Thyroid gland (tissue), 4 donors: ENCODE measurements at regions not wholly inside any gene's neighbourhood (a gene's known extent, or its start where the extent isn't known, plus 50 kb on each side); places are given as distances from the start of the nearest gene placed in this dataset.

Source experiments
- DNase-seq, 2 donors: peaks; one replicate each; pipeline ENCODE4 v3.0.0-alpha.2; 2019
- H3K27ac ChIP-seq, 3 donors: fragments of 200-600 bp; sonication (generic); 1 replicate in 2 of 3; 2 replicates in 1 of 3; pipeline ENCODE4 v1.5.1; 2016 to 2019; ENCODE audit warnings: mild to moderate bottlenecking in 1 of 3, moderate library complexity in 1 of 3
- H3K27me3 ChIP-seq: fragments of 200-600 bp; sonication (generic); one replicate; pipeline ENCODE4 v1.5.1; 2019
- H3K36me3 ChIP-seq, 2 donors: fragments of 200-600 bp; sonication (generic); one replicate each; pipeline ENCODE4 v1.5.1; 2016 to 2019
- H3K4me1 ChIP-seq, 2 donors: fragments of 200-600 bp; sonication (generic); one replicate each; pipeline ENCODE4 v1.5.1; 2017 to 2019
- H3K4me3 ChIP-seq, 3 donors: fragments of 200-600 bp; sonication (generic); replicated peaks in 1 of 3; 1 replicate in 2 of 3; 2 replicates in 1 of 3; pipeline ENCODE4 v1.5.1; 2016; ENCODE audit warnings: mild to moderate bottlenecking in 1 of 3
- H3K9me3 ChIP-seq: fragments of 200-600 bp; sonication (generic); one replicate; pipeline ENCODE4 v1.5.1; 2017
- CTCF ChIP-seq, 6 experiments: fragments of 200-600 bp in 3 of 6; fragments of 450-650 bp in 3 of 6; sonication (generic) in 3 of 6; IDR thresholded peaks; one replicate each; pipeline ENCODE4 v1.5.1; 2016 to 2019; ENCODE audit warnings: antibody characterized with exemption in 6 of 6, mild to moderate bottlenecking in 2 of 6, inconsistent platforms in 1 of 6, moderate library complexity in 1 of 6
- POLR2A ChIP-seq, 2 donors: fragments of 450-650 bp; IDR thresholded peaks; one replicate each; pipeline ENCODE4 v1.6.1; 2017; ENCODE audit warnings: antibody characterized with exemption in 2 of 2, mild to moderate bottlenecking in 2 of 2, moderate library complexity in 1 of 2
- WGBS, 2 donors: methylation state at CpG; one replicate each; pipeline ENCODE4 v1.1.5; 2017; 5-methylcytosine and 5-hydroxymethylcytosine counted together
- intact Hi-C: fragments of 100-400 bp; cut with DNase I; formaldehyde crosslinking; loops from one replicate; pipeline ENCODE4 v1.15.1; 2023

- WGBS, 2 donors: 85 to 91% methylated on average over 4 of the region's 4 CpGs
- H3K36me3 ChIP-seq: no peaks in the 10 kb centered on the region
- H3K4me3 ChIP-seq: no peak overlapping the region
Observed at GRCh38 chr4:59126159-59126558, 2016.0 kb upstream of the IGFBP7 start.

GRCh38 chr4:59127006-59127405, 2016.8 kb upstream of the IGFBP7 start:
- WGBS, 2 donors: 80 to 84% methylated on average over 5 of the region's 5 CpGs
- intact Hi-C loops: no loop called here

More at GRCh38 chr4:59126159-59126558, 2016.0 kb upstream of the IGFBP7 start:
- intact Hi-C loops: no loop called here
- no peaks in the 10 kb centered on the region for H3K27me3 ChIP-seq
- no peak for DNase-seq
- H3K27ac ChIP-seq: no peak overlapping the region
- no peaks in the 10 kb centered on the region for H3K4me1 ChIP-seq
- TF ChIP-seq POLR2A (IDR thresholded peaks at IDR 0.05) (no peak), CTCF (IDR thresholded peaks at IDR 0.05) (no peak)
- no peaks in the 10 kb centered on the region for H3K9me3 ChIP-seq

GRCh38 chr4:59127743-59128142, 2017.6 kb upstream of the IGFBP7 start:
- Histone ChIP-seq H3K9me3 (no peaks in the 10 kb centered on the region), H3K4me3 (no peak overlapping the region), H3K27me3 (no peaks in the 10 kb centered on the region), H3K36me3 (no peaks in the 10 kb centered on the region), H3K4me1 (no peaks in the 10 kb centered on the region), H3K27ac (no peak overlapping the region)
- 53 to 61% methylated on average over 1 of the region's 1 CpG for WGBS, 2 donors
- TF ChIP-seq CTCF (IDR thresholded peaks at IDR 0.05) (no peak), POLR2A (IDR thresholded peaks at IDR 0.05) (no peak)
- DNase-seq: no peak
- intact Hi-C loops: no loop called here

More at GRCh38 chr4:59127006-59127405, 2016.8 kb upstream of the IGFBP7 start:
- TF ChIP-seq CTCF (IDR thresholded peaks at IDR 0.05) (no peak), POLR2A (IDR thresholded peaks at IDR 0.05) (no peak)
- Histone ChIP-seq H3K27ac (no peak overlapping the region), H3K9me3 (no peaks in the 10 kb centered on the region), H3K4me1 (no peaks in the 10 kb centered on the region), H3K36me3 (no peaks in the 10 kb centered on the region), H3K4me3 (no peak overlapping the region), H3K27me3 (no peaks in the 10 kb centered on the region)
- no peak for DNase-seq

GRCh38 chr4:59135248-59135985, 2025.2 kb upstream of the IGFBP7 start:
- 98 to 100% methylated on average over 1 of the region's 1 CpG for WGBS, 2 donors
- Histone ChIP-seq H3K9me3 (no peaks in the 10 kb centered on the region), H3K27ac (no peak overlapping the region), H3K4me1 (no peaks in the 10 kb centered on the region), H3K36me3 (no peaks in the 10 kb centered on the region), H3K27me3 (no peaks in the 10 kb centered on the region), H3K4me3 (no peak overlapping the region)
- DNase-seq: no peak
- intact Hi-C loops: no loop called here
- TF ChIP-seq CTCF (IDR thresholded peaks at IDR 0.05): no peak
- no peak for TF ChIP-seq POLR2A (IDR thresholded peaks at IDR 0.05)

GRCh38 chr4:59161249-59161648, 2038.9 kb upstream of the ADGRL3 start:
- H3K27ac ChIP-seq: no peak overlapping the region
- no peaks in the 10 kb centered on the region for H3K27me3 ChIP-seq
- TF ChIP-seq CTCF (IDR thresholded peaks at IDR 0.05): no peak
- no peak for TF ChIP-seq POLR2A (IDR thresholded peaks at IDR 0.05)
- intact Hi-C loops: no loop called here
- no peaks in the 10 kb centered on the region for H3K4me1 ChIP-seq
- H3K4me3 ChIP-seq: no peak overlapping the region
- WGBS, 2 donors: 73 to 79% methylated on average over 6 of the region's 6 CpGs
- no peaks in the 10 kb centered on the region for H3K9me3 ChIP-seq
- no peaks in the 10 kb centered on the region for H3K36me3 ChIP-seq
- no peak for DNase-seq
